PC-9 (cell line): ENCODE measurements at regions not wholly inside any gene's neighbourhood (a gene's known extent, or its start where the extent isn't known, plus 50 kb on each side); places are given as distances from the start of the nearest gene placed in this dataset.

Experiments
- BruUV-seq: library from RNA; stranded (reverse); fragments of 400-500 nt; replicated peaks from 2 replicates; lab custom pipeline; 2021; lab: Mats Ljungman, UMichigan
- CTCF ChIA-PET: fragments of 300-600 bp; sonication (Branson Sonifier 250); formaldehyde crosslinking; loops from one replicate; lab custom pipeline; 2022; ENCODE audit warnings: antibody characterized with exemption; lab: Charles Lee
- POLR2A ChIA-PET: fragments of 300-600 bp; sonication (Branson Sonifier 250); formaldehyde crosslinking; loops from one replicate; lab custom pipeline; 2022; ENCODE audit warnings: antibody characterized with exemption; ENCODE audit not compliant: unreplicated experiment; lab: Charles Lee
- DNase-seq, 2 experiments: peaks; one replicate each; pipeline versions ENCODE4 v3.0.0 to v3.0.0-alpha.2; 2015 to 2022; ENCODE audit warnings: mixed read lengths in 1 of 2
- H2AFZ ChIP-seq: fragments of 200-600 bp; sonication (generic); 2 replicates; pipeline ENCODE4 v1.8.1; 2017; ENCODE audit warnings: antibody characterized with exemption
- H3F3A ChIP-seq: fragments of 200-600 bp; sonication (generic); 2 replicates; pipeline ENCODE4 v1.8.1; 2017; ENCODE audit warnings: antibody characterized with exemption, mild to moderate bottlenecking, low read depth; ENCODE audit not compliant: insufficient read depth
- H3K27ac ChIP-seq: fragments of 200-600 bp; sonication (generic); 2 replicates; pipeline ENCODE4 v1.6.1; 2016; ENCODE audit warnings: mixed run types
- H3K27me3 ChIP-seq: fragments of 200-600 bp; sonication (generic); 2 replicates; pipeline ENCODE4 v1.6.1; 2016; ENCODE audit warnings: low read depth, mixed run types; ENCODE audit not compliant: insufficient read depth
- H3K36me3 ChIP-seq: fragments of 200-600 bp; sonication (generic); 2 replicates; pipeline ENCODE4 v1.6.1; 2016; ENCODE audit warnings: low read depth, mixed run types
- H3K4me1 ChIP-seq: fragments of 200-600 bp; sonication (generic); replicated peaks from 2 replicates; pipeline ENCODE4 v1.6.1; 2016; ENCODE audit warnings: mixed run types; ENCODE audit not compliant: insufficient read depth
- H3K4me2 ChIP-seq: fragments of 200-600 bp; sonication (generic); 2 replicates; pipeline ENCODE4 v1.6.1; 2017; ENCODE audit warnings: mixed run types
- H3K4me3 ChIP-seq: fragments of 200-600 bp; sonication (generic); 2 replicates; pipeline ENCODE4 v1.6.1; 2016; ENCODE audit warnings: mixed run types
- H3K79me2 ChIP-seq: fragments of 200-600 bp; sonication (generic); 2 replicates; pipeline ENCODE4 v1.6.1; 2017; ENCODE audit warnings: low read depth, mixed run types
- H3K9me2 ChIP-seq: fragments of 200-600 bp; sonication (generic); 2 replicates; pipeline ENCODE4 v1.8.1; 2017; ENCODE audit warnings: mild to moderate bottlenecking; ENCODE audit not compliant: insufficient read depth
- H3K9me3 ChIP-seq: fragments of 200-600 bp; sonication (generic); 2 replicates; pipeline ENCODE4 v1.8.1; 2016; ENCODE audit warnings: low read depth; ENCODE audit not compliant: insufficient read depth
- H4K20me1 ChIP-seq: fragments of 200-600 bp; sonication (generic); 2 replicates; pipeline ENCODE4 v1.8.1; 2017; ENCODE audit not compliant: insufficient read depth
- EZH2 ChIP-seq: fragments of 200-600 bp; sonication (generic); IDR thresholded peaks from 2 replicates; pipeline ENCODE4 v1.8.0; 2017; ENCODE audit warnings: antibody characterized with exemption, low read depth
- intact Hi-C: fragments of 100-400 bp; cut with micrococcal nuclease; formaldehyde crosslinking; loops from one replicate; pipeline ENCODE4 v1.10.0; 2022; ENCODE audit not compliant: unreplicated experiment
- TF ChIP-seq, protein P1 (sequence below): fragments of 200-600 bp; sonication (generic); conservative IDR thresholded peaks from 2 replicates; pipeline ENCODE4 v1.6.1; 2017; ENCODE audit warnings: mixed run types, antibody characterized with exemption, mild to moderate bottlenecking, moderate library complexity

DNA sequence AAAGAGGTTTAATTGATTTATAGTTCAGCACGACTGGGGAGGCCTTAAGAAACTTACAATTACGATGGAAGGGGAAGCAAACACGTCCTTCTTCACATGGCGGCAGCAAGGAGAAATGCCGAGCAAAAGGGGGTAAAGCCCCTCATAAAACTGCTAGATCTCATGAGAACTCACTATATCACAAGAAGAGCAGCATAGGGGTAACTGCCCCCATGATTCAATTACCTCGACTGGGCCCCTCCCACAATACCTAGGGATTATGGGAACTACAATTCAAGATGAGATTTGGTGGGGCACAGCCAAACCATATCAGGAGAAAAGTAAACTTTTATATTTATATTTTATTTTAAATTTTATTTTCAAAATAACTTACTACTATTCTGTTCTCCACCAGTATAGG is 272.0 kb downstream of the MYCN start:
- no peaks in the 10 kb centered on the region for H3K4me1 ChIP-seq
- H3K4me2 ChIP-seq = no peak overlapping the region
- no peaks in the 10 kb centered on the region for H4K20me1 ChIP-seq
- H3K4me3 ChIP-seq = no peak overlapping the region
- DNase-seq = no peak
- CTCF ChIA-PET = no interaction called here
- no peaks in the 10 kb centered on the region for H3K36me3 ChIP-seq
- intact Hi-C loops = no loop called here
- H3K9me3 ChIP-seq = no peaks in the 10 kb centered on the region
- no peaks in the 10 kb centered on the region for H3K79me2 ChIP-seq
- H2AFZ ChIP-seq = no peak overlapping the region
- H3K27ac ChIP-seq = no peak overlapping the region
- no peaks in the 10 kb centered on the region for H3F3A ChIP-seq
- no peak for TF ChIP-seq EZH2
- TF ChIP-seq, protein P1, sequence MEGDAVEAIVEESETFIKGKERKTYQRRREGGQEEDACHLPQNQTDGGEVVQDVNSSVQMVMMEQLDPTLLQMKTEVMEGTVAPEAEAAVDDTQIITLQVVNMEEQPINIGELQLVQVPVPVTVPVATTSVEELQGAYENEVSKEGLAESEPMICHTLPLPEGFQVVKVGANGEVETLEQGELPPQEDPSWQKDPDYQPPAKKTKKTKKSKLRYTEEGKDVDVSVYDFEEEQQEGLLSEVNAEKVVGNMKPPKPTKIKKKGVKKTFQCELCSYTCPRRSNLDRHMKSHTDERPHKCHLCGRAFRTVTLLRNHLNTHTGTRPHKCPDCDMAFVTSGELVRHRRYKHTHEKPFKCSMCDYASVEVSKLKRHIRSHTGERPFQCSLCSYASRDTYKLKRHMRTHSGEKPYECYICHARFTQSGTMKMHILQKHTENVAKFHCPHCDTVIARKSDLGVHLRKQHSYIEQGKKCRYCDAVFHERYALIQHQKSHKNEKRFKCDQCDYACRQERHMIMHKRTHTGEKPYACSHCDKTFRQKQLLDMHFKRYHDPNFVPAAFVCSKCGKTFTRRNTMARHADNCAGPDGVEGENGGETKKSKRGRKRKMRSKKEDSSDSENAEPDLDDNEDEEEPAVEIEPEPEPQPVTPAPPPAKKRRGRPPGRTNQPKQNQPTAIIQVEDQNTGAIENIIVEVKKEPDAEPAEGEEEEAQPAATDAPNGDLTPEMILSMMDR = no peak
- POLR2A ChIA-PET = no interaction called here
- no peaks in the 10 kb centered on the region for H3K9me2 ChIP-seq
- H3K27me3 ChIP-seq = peaks cover 40% of the 10 kb centered on the region
- BruUV-seq = no TSS peak

DNA sequence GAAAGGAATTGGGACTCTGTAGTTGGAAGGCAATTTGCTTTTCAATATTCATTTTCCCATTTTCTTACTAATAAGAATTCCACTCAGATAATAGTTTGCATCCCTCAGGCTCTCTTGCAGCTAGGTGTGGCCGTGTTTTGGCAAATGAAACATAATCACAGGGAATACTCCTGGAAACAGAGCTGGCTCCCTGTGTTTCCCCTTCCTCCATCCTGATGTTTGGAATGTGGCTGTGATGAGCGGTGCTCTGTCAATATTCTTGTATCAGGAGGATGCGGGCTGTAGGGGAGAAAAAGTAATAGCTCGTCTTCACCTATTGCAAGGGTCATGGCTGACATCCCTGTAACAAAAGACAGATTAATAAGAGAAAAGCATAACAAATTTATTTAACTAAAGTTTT is 271.0 kb downstream of the MYCN start:
- Histone ChIP-seq H3K4me1 (no peaks in the 10 kb centered on the region), H3K4me3 (no peak overlapping the region), H3K9me3 (no peaks in the 10 kb centered on the region), H3K4me2 (no peak overlapping the region), H3K79me2 (no peaks in the 10 kb centered on the region), H3F3A (no peaks in the 10 kb centered on the region), H3K36me3 (no peaks in the 10 kb centered on the region), H3K9me2 (no peaks in the 10 kb centered on the region), H3K27me3 (peaks cover 32% of the 10 kb centered on the region), H2AFZ (no peak overlapping the region), H3K27ac (no peak overlapping the region), H4K20me1 (no peaks in the 10 kb centered on the region)
- no peak for TF ChIP-seq EZH2
- TF ChIP-seq, protein P1 = no peak
- ChIA-PET POLR2A (no interaction called here), CTCF (no interaction called here)
- intact Hi-C loops = no loop called here
- DNase-seq = no peak
- BruUV-seq = no TSS peak

DNA sequence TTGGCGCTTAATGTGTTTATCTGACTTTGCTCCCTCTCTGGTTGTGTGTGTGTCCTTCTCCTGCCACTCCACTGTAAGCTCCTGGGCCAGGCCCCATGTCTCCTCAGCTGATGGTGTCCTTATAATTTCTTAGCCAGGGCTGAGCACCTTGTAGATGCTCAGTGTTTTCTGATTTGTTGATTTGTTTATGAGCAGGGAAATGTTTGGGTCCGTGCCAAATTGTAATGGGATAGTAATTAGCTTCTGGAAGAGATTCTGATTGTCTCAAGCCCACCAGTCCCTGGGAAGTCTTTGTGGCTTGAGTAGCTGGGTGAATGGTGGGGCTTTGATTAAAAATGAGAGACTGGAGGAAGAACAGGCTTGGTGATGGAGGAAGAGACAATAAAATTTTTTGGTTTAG is 270.5 kb downstream of the MYCN start:
- H3K36me3 ChIP-seq = no peaks in the 10 kb centered on the region
- TF ChIP-seq, protein P1 = no peak
- no peak for TF ChIP-seq EZH2
- no peak overlapping the region for H3K27ac ChIP-seq
- intact Hi-C loops = no loop called here
- POLR2A ChIA-PET = no interaction called here
- H3K27me3 ChIP-seq = peaks cover 28% of the 10 kb centered on the region
- no peak for DNase-seq
- H3K4me3 ChIP-seq = no peak overlapping the region
- H3K4me1 ChIP-seq = no peaks in the 10 kb centered on the region
- H4K20me1 ChIP-seq = no peaks in the 10 kb centered on the region
- no peak overlapping the region for H2AFZ ChIP-seq
- no peaks in the 10 kb centered on the region for H3K9me3 ChIP-seq
- H3K79me2 ChIP-seq = no peaks in the 10 kb centered on the region
- H3F3A ChIP-seq = no peaks in the 10 kb centered on the region
- no peak overlapping the region for H3K4me2 ChIP-seq
- CTCF ChIA-PET = no interaction called here
- no TSS peak for BruUV-seq
- no peaks in the 10 kb centered on the region for H3K9me2 ChIP-seq
